GM10248 (cell line): ENCODE measurements at regions not wholly inside any gene's neighbourhood (a gene's known extent, or its start where the extent isn't known, plus 50 kb on each side); places are given as distances from the start of the nearest gene placed in this dataset.
"Not testable (repeated sequence)": the region's sequence is repeated elsewhere in the genome, so short reads cannot be mapped to it uniquely, and the experiment has no call there.

ENCODE experiments used
- CTCF ChIA-PET: fragments of 300-600 bp; sonication (Branson Sonifier 250); formaldehyde crosslinking; extraction: SDS; loops from one replicate; lab custom pipeline; 2021; ENCODE audit warnings: antibody characterized with exemption; lab: Yijun Ruan, JAX
- POLR2A ChIA-PET: fragments of 350-650 bp; sonication (Branson Sonifier 250); formaldehyde crosslinking; extraction: SDS; loops from one replicate; lab custom pipeline; 2020; ENCODE audit warnings: antibody characterized with exemption; lab: Yijun Ruan, JAX
- DNase-seq: peaks from one replicate; pipeline ENCODE4 v3.0.0; 2012; ENCODE audit errors: extremely low spot score
- CTCF ChIP-seq: IDR thresholded peaks from 2 replicates; pipeline ENCODE4 v1.5.1; 2012; ENCODE audit warnings: mild to moderate bottlenecking, low read depth; ENCODE audit errors: extremely low read depth, missing control alignments, control extremely low read depth

- DNase-seq: peak; percentile 76
- ChIA-PET CTCF (no interaction called here), POLR2A (no interaction called here)
- TF ChIP-seq CTCF: no peak
These were observed 65.2 kb upstream of the CECR2 start for GRCh38 chr22:17303840-17304779.

- no peak for DNase-seq
- ChIA-PET CTCF (no interaction called here), POLR2A (no interaction called here)
- no peak for TF ChIP-seq CTCF
These were observed 65.8 kb upstream of the CECR2 start for GRCh38 chr22:17303441-17303839.

- ChIA-PET POLR2A (no interaction called here), CTCF (no interaction called here)
- no peak for TF ChIP-seq CTCF
- DNase-seq: no peak
These were observed 66.6 kb upstream of the CECR2 start for GRCh38 chr22:17302616-17303015.

- ChIA-PET POLR2A (no interaction called here), CTCF (interaction anchor here (1.4 kb wide), 1 partner anchor 129 kb away, joined by 3 read pairs; no protein-coding TSS in a partner anchor)
- no peak for DNase-seq
These were observed 68.3 kb upstream of the CECR2 start for GRCh38 chr22:17300926-17301325.

GRCh38 chr22:17298805-17299502, 70.3 kb upstream of the CECR2 start:
- DNase-seq, POLR2A ChIA-PET: not testable (repeated sequence)
- CTCF ChIA-PET: interaction anchor here (1.0 to 4.0 kb wide), 3 partner anchors 14 to 127 kb away, joined by 3 to 16 read pairs (median 3); no protein-coding TSS in a partner anchor

More at GRCh38 chr22:17300926-17301325, 68.3 kb upstream of the CECR2 start:
- TF ChIP-seq CTCF: no peak

- DNase-seq: no peak
These were observed 66.4 kb upstream of the ADA2 start for GRCh38 chr22:17285656-17286055.

More at GRCh38 chr22:17285656-17286055, 66.4 kb upstream of the ADA2 start:
- ChIA-PET POLR2A (no interaction called here), CTCF (interaction anchor here (1.2 to 4.0 kb wide), 4 partner anchors 13 to 114 kb away, joined by 3 to 16 read pairs (median 4); no protein-coding TSS in a partner anchor)
- TF ChIP-seq CTCF: no peak
